ENCODE measurements at regions not wholly inside any gene's neighbourhood (a gene's known extent, or its start where the extent isn't known, plus 50 kb on each side); places are given as distances from the start of the nearest gene placed in this dataset.

GRCh38 chr1:4164965-4165364 lies 264.9 kb upstream of the C1orf174 start:
- ATAC-seq (no peak), DNase-seq (no peak)
- no peak overlapping the region for H3K27ac ChIP-seq
- intact Hi-C loops (cut with DNase I) = no loop called here
- peaks cover 26% of the 10 kb centered on the region for H3K27me3 ChIP-seq (ENCODE audit: low read depth)
- no peak for TF ChIP-seq CTCF (IDR thresholded peaks at IDR 0.05)
- H3K36me3 ChIP-seq = no peaks in the 10 kb centered on the region
- H3K4me3 ChIP-seq = no peak overlapping the region
- no peaks in the 10 kb centered on the region for H3K4me1 ChIP-seq
- H3K9me3 ChIP-seq = no peaks in the 10 kb centered on the region

- peaks cover 19% of the 10 kb centered on the region for H3K27me3 ChIP-seq (ENCODE audit: low read depth)
- no peaks in the 10 kb centered on the region for H3K9me3 ChIP-seq
- H3K4me3 ChIP-seq = no peak overlapping the region
- H3K36me3 ChIP-seq = no peaks in the 10 kb centered on the region
- no peaks in the 10 kb centered on the region for H3K4me1 ChIP-seq
- no peak overlapping the region for H3K27ac ChIP-seq
- TF ChIP-seq CTCF (IDR thresholded peaks at IDR 0.05) = no peak
- DNase-seq (no peak), ATAC-seq (no peak)
- intact Hi-C loops (cut with DNase I) = no loop called here
Observed at GRCh38 chr1:4165686-4166300, 265.7 kb upstream of the C1orf174 start.

- H3K4me1 ChIP-seq = no peaks in the 10 kb centered on the region
- TF ChIP-seq CTCF (IDR thresholded peaks at IDR 0.05) = no peak
- H3K4me3 ChIP-seq = no peak overlapping the region
- H3K36me3 ChIP-seq = no peaks in the 10 kb centered on the region
- intact Hi-C loops (cut with DNase I) = no loop called here
- DNase-seq (no peak), ATAC-seq (no peak)
- no peak overlapping the region for H3K27ac ChIP-seq
- peaks cover 19% of the 10 kb centered on the region for H3K27me3 ChIP-seq (ENCODE audit: low read depth)
- H3K9me3 ChIP-seq = no peaks in the 10 kb centered on the region
Observed at GRCh38 chr1:4166713-4167112, 266.6 kb upstream of the C1orf174 start.

- no peaks in the 10 kb centered on the region for H3K9me3 ChIP-seq
- H3K27ac ChIP-seq = no peak overlapping the region
- H3K4me1 ChIP-seq = no peaks in the 10 kb centered on the region
- no peak for TF ChIP-seq CTCF (IDR thresholded peaks at IDR 0.05)
- no peaks in the 10 kb centered on the region for H3K36me3 ChIP-seq
- ATAC-seq = no peak
- H3K27me3 ChIP-seq (ENCODE audit: low read depth) = peaks cover 38% of the 10 kb centered on the region
- no peak for DNase-seq
- no peak overlapping the region for H3K4me3 ChIP-seq
- intact Hi-C loops (cut with DNase I) = no loop called here
Observed at GRCh38 chr1:4169991-4170390, 269.9 kb upstream of the C1orf174 start.

- no peak for ATAC-seq
- Histone ChIP-seq H3K27me3 (ENCODE audit: low read depth) (peaks cover 32% of the 10 kb centered on the region), H3K27ac (no peak overlapping the region), H3K36me3 (no peaks in the 10 kb centered on the region), H3K4me3 (no peak overlapping the region), H3K9me3 (no peaks in the 10 kb centered on the region), H3K4me1 (no peaks in the 10 kb centered on the region)
- DNase-seq = no peak
- TF ChIP-seq CTCF (IDR thresholded peaks at IDR 0.05) = no peak
- intact Hi-C loops (cut with DNase I) = no loop called here
Observed at GRCh38 chr1:4170548-4171340, 270.7 kb upstream of the C1orf174 start.

Data from lower lobe of right lung (tissue), 2 donors.